HCT116 (cell line): ENCODE measurements at regions not wholly inside any gene's neighbourhood (a gene's known extent, or its start where the extent isn't known, plus 50 kb on each side); places are given as distances from the start of the nearest gene placed in this dataset.

Experiments used
- MAX ChIP-seq: IDR thresholded peaks from 2 replicates; pipeline ENCODE4 v1.6.1; 2012
- TF ChIP-seq, protein P1 (sequence below), 3 experiments: fragments of 200-600 bp in 1 of 3; sonication (generic) in 1 of 3; IDR thresholded peaks in 2 of 3; conservative IDR thresholded peaks in 1 of 3; 2 replicates each; pipeline ENCODE4 v1.5.1; 2012 to 2017; ENCODE audit warnings: low read depth in 2 of 3, low read length in 2 of 3, antibody characterized with exemption in 1 of 3, borderline replicate concordance in 1 of 3, control low read depth in 1 of 3, mild to moderate bottlenecking in 1 of 3, mixed read lengths in 1 of 3, mixed run types in 1 of 3, moderate library complexity in 1 of 3; ENCODE audit not compliant: insufficient read depth in 1 of 3

- TF ChIP-seq MAX = no peak
- TF ChIP-seq, protein P1, sequence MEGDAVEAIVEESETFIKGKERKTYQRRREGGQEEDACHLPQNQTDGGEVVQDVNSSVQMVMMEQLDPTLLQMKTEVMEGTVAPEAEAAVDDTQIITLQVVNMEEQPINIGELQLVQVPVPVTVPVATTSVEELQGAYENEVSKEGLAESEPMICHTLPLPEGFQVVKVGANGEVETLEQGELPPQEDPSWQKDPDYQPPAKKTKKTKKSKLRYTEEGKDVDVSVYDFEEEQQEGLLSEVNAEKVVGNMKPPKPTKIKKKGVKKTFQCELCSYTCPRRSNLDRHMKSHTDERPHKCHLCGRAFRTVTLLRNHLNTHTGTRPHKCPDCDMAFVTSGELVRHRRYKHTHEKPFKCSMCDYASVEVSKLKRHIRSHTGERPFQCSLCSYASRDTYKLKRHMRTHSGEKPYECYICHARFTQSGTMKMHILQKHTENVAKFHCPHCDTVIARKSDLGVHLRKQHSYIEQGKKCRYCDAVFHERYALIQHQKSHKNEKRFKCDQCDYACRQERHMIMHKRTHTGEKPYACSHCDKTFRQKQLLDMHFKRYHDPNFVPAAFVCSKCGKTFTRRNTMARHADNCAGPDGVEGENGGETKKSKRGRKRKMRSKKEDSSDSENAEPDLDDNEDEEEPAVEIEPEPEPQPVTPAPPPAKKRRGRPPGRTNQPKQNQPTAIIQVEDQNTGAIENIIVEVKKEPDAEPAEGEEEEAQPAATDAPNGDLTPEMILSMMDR (IDR thresholded peaks at IDR 0.05 in 2 of 3, conservative IDR thresholded peaks at IDR 0.05 in 1 of 3; ENCODE audit: borderline replicate concordance in 1 of 3, insufficient read depth in 1 of 3, low read depth in 2 of 3, low read length in 2 of 3) = no peak
These were observed 214.2 kb downstream of the BCL11A start for GRCh38 chr2:60339286-60339685.
